ENCODE measurements at regions not wholly inside any gene's neighbourhood (a gene's known extent, or its start where the extent isn't known, plus 50 kb on each side); places are given as distances from the start of the nearest gene placed in this dataset.

DNA sequence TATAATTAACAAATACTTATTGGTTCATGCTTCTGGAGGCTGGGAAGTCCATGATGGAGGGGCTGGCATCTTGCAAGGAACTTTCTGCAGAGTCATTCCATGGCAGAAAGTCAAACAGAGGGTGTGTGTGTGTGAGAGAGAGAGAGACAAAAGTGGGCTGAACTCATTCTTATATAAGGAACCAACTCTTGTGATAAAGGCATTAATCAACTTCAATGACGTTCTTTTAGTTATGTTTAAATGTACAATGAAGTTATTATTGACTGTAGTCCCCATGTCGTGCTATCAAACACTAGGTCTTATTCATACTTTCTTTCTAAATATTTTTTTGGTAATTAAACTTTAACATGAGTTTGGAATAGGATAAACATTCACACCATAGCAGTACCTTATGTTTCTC is 1408.8 kb downstream of the STIM2 start:
- TF ChIP-seq, protein P1, sequence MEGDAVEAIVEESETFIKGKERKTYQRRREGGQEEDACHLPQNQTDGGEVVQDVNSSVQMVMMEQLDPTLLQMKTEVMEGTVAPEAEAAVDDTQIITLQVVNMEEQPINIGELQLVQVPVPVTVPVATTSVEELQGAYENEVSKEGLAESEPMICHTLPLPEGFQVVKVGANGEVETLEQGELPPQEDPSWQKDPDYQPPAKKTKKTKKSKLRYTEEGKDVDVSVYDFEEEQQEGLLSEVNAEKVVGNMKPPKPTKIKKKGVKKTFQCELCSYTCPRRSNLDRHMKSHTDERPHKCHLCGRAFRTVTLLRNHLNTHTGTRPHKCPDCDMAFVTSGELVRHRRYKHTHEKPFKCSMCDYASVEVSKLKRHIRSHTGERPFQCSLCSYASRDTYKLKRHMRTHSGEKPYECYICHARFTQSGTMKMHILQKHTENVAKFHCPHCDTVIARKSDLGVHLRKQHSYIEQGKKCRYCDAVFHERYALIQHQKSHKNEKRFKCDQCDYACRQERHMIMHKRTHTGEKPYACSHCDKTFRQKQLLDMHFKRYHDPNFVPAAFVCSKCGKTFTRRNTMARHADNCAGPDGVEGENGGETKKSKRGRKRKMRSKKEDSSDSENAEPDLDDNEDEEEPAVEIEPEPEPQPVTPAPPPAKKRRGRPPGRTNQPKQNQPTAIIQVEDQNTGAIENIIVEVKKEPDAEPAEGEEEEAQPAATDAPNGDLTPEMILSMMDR (conservative IDR thresholded peaks at IDR 0.05 in 1 of 2, IDR thresholded peaks at IDR 0.05 in 1 of 2; ENCODE audit: low read depth in 1 of 2, low read length in 2 of 2) = no peak
- TF ChIP-seq EZH2 (IDR thresholded peaks at IDR 0.05; ENCODE audit: low read length, missing control alignments) = no peak

Data from fibroblast of lung (primary cell).